NB4 (cell line): ENCODE measurements at regions not wholly inside any gene's neighbourhood (a gene's known extent, or its start where the extent isn't known, plus 50 kb on each side); places are given as distances from the start of the nearest gene placed in this dataset.

Source experiments
- CTCF ChIP-seq: IDR thresholded peaks from one replicate; pipeline ENCODE4 v1.5.1; 2012; ENCODE audit warnings: low read depth, low read length
- POLR2A ChIP-seq: IDR thresholded peaks from 2 replicates; pipeline ENCODE4 v1.6.1; 2011; ENCODE audit warnings: mild to moderate bottlenecking; ENCODE audit not compliant: insufficient read length; ENCODE audit errors: extremely low read depth

DNA sequence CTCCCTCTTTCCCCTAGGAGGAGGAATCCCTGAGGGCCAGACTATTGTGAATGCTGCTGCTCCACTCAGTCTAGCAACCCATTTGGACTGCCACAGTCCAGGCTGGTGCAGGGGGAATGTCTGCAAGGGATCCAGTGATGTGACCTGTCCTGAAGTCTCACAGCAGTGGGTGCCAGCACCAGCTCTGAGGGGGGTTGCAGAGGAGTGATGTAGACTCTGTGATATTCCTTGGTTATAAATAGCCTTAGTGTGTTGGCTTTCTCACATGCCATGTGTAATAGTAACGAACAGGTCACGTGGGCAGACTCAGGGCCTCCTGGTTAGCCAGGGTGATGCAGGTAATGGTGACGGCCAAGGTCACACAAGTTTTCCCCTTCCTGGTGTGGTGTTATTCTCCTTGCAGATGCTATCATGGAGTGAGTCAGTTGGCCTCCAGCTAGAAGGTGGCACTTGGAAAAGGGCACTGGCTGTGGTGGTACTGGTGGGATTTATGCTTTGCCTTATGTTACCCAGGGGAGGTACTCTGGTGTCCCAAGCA lies 404.4 kb downstream of the UTRN start:
- TF ChIP-seq CTCF (no peak), POLR2A (no peak)
